Trophoblast cell (in vitro differentiated cells and primary cell): ENCODE measurements at regions not wholly inside any gene's neighbourhood (a gene's known extent, or its start where the extent isn't known, plus 50 kb on each side); places are given as distances from the start of the nearest gene placed in this dataset.

ENCODE experiments used
- DNase-seq, 2 donors: peaks; one replicate each; pipeline ENCODE4 v3.0.0-alpha.2; 2016
- H2AFZ ChIP-seq: 2 replicates; pipeline ENCODE4 v1.6.1; 2013; ENCODE audit warnings: low read length, moderate library complexity, mild to moderate bottlenecking; ENCODE audit not compliant: insufficient read depth, poor library complexity
- H2AK5ac ChIP-seq: 2 replicates; pipeline ENCODE4 v1.6.1; 2013; ENCODE audit warnings: mild to moderate bottlenecking, low read length
- H2BK120ac ChIP-seq: 2 replicates; pipeline ENCODE4 v1.6.1; 2013; ENCODE audit warnings: low read length, mild to moderate bottlenecking, moderate library complexity; ENCODE audit not compliant: insufficient read depth, poor library complexity
- H2BK12ac ChIP-seq: 2 replicates; pipeline ENCODE4 v1.6.1; 2013; ENCODE audit warnings: mild to moderate bottlenecking, low read length, moderate library complexity
- H2BK5ac ChIP-seq: 2 replicates; pipeline ENCODE4 v1.6.1; 2013; ENCODE audit warnings: low read length, low read depth, moderate library complexity, mild to moderate bottlenecking; ENCODE audit not compliant: poor library complexity
- H3K14ac ChIP-seq: 2 replicates; pipeline ENCODE4 v1.6.1; 2013; ENCODE audit warnings: mild to moderate bottlenecking, low read length
- H3K18ac ChIP-seq: 2 replicates; pipeline ENCODE4 v1.6.1; 2013; ENCODE audit warnings: mild to moderate bottlenecking, low read length
- H3K23ac ChIP-seq: 2 replicates; pipeline ENCODE4 v1.6.1; 2013; ENCODE audit warnings: low read length
- H3K27ac ChIP-seq: 2 replicates; pipeline ENCODE4 v1.5.1; 2013; ENCODE audit warnings: low read depth, mild to moderate bottlenecking, inconsistent platforms, low read length, moderate library complexity
- H3K27me3 ChIP-seq: 2 replicates; pipeline ENCODE4 v1.6.1; 2013; ENCODE audit warnings: inconsistent platforms, mild to moderate bottlenecking, low read length, moderate library complexity; ENCODE audit not compliant: insufficient read depth
- H3K36me3 ChIP-seq, 2 experiments: 1 replicate in 1 of 2; 2 replicates in 1 of 2; pipeline ENCODE4 v1.6.1; 2013; ENCODE audit warnings: low read length in 2 of 2, mild to moderate bottlenecking in 2 of 2, moderate library complexity in 1 of 2; ENCODE audit not compliant: insufficient read depth in 2 of 2, control insufficient read depth in 1 of 2
- H3K4ac ChIP-seq: 2 replicates; pipeline ENCODE4 v1.6.1; 2013; ENCODE audit warnings: low read depth, mild to moderate bottlenecking, low read length, moderate library complexity
- H3K4me1 ChIP-seq, 2 experiments: 1 replicate in 1 of 2; 2 replicates in 1 of 2; pipeline ENCODE4 v1.6.1; 2013; ENCODE audit warnings: low read length in 2 of 2, mild to moderate bottlenecking in 2 of 2, moderate library complexity in 1 of 2; ENCODE audit not compliant: insufficient read depth in 2 of 2, control insufficient read depth in 1 of 2
- H3K4me2 ChIP-seq: 2 replicates; pipeline ENCODE4 v1.6.1; 2013; ENCODE audit warnings: inconsistent platforms, mild to moderate bottlenecking, low read length, moderate library complexity
- H3K4me3 ChIP-seq: 2 replicates; pipeline ENCODE4 v1.5.1; 2013; ENCODE audit warnings: mild to moderate bottlenecking, low read depth, low read length, inconsistent platforms
- H3K79me1 ChIP-seq: one replicate; pipeline ENCODE4 v1.6.1; 2013; ENCODE audit warnings: low read length
- H3K79me2 ChIP-seq: 2 replicates; pipeline ENCODE4 v1.6.1; 2013; ENCODE audit warnings: low read length, mild to moderate bottlenecking; ENCODE audit not compliant: control insufficient read depth, insufficient read depth, poor library complexity
- H3K9ac ChIP-seq: 2 replicates; pipeline ENCODE4 v1.6.1; 2013; ENCODE audit warnings: mild to moderate bottlenecking, low read length
- H3K9me3 ChIP-seq: 2 replicates; pipeline ENCODE4 v1.6.1; 2013; ENCODE audit warnings: low read depth, mild to moderate bottlenecking, control low read depth, inconsistent platforms, low read length; ENCODE audit not compliant: insufficient read depth
- H4K12ac ChIP-seq: 2 replicates; pipeline ENCODE4 v1.6.1; 2013; ENCODE audit warnings: low read depth, mild to moderate bottlenecking, low read length, moderate library complexity
- H4K8ac ChIP-seq: 2 replicates; pipeline ENCODE4 v1.6.1; 2013; ENCODE audit warnings: low read depth, mild to moderate bottlenecking, low read length, moderate library complexity
- H4K91ac ChIP-seq: one replicate; pipeline ENCODE4 v1.6.1; 2013; ENCODE audit warnings: low read depth, mild to moderate bottlenecking, low read length, moderate library complexity
- WGBS: extraction: QIAGEN DNeasy Blood & Tissue Kit; methylation state at CpG from one replicate; pipeline ENCODE4 v1.1.7; 2013; ENCODE audit warnings: missing lambda C conversion rate; ENCODE audit not compliant: insufficient read length, insufficient coverage; ENCODE audit errors: extremely low coverage; 5-methylcytosine and 5-hydroxymethylcytosine counted together

DNA sequence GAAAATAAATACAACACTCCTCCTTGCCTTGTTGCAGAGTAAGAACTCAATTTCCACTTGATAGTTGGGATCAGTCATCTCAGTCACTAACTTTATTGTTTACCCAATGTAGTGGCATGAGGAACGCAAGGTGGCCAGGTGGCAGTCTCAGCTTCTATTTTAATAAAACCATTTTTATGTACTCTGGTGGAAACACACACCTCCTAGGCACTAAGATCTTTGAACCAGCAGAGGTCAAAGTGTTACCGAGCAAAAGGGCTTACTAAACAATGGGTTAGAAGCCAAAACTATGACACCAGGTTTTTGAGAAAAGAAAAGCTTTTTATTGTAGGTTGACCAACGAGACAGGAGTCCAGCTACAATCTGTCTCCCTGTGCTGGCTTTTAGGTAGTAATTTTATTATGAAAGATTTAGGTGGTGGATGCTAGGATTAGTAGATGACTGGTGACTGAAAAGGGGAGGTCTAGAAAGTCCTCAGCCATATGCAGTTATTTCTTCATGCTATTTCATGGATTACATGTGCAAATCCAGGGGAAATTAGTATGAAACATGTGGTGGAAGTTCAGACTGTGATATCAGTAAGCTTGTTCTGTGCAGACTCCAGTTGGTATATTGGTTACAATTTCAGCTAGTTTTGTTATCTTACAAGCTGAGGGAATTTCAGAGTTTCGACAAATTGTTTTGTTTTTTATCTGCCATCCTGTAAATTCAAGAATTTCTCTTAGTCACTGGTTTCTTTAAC, 122.3 kb downstream of the PCTP start:
- no peak overlapping the region for H3K4me2 ChIP-seq
- no peak for DNase-seq
- no peaks in the 10 kb centered on the region for H3K4me1 ChIP-seq
- H3K27me3 ChIP-seq: no peaks in the 10 kb centered on the region
- no peak overlapping the region for H2BK120ac ChIP-seq
- H2BK12ac ChIP-seq: no peak overlapping the region
- H3K9ac ChIP-seq: no peak overlapping the region
- H2AK5ac ChIP-seq: no peak overlapping the region
- H4K8ac ChIP-seq: no peak overlapping the region
- no peak overlapping the region for H3K4ac ChIP-seq
- H4K12ac ChIP-seq: no peak overlapping the region
- H3K23ac ChIP-seq: no peak overlapping the region
- H3K79me2 ChIP-seq: no peaks in the 10 kb centered on the region
- no peaks in the 10 kb centered on the region for H3K79me1 ChIP-seq
- no peak overlapping the region for H2BK5ac ChIP-seq
- H3K18ac ChIP-seq: no peak overlapping the region
- no peak overlapping the region for H3K27ac ChIP-seq
- no peak overlapping the region for H3K4me3 ChIP-seq
- H2AFZ ChIP-seq: no peak overlapping the region
- no peaks in the 10 kb centered on the region for H3K36me3 ChIP-seq
- H3K14ac ChIP-seq: no peak overlapping the region
- no peak overlapping the region for H4K91ac ChIP-seq
- no CpG with 5 or more reads among the region's 4 CpGs for WGBS
- H3K9me3 ChIP-seq: peaks cover 2% of the 10 kb centered on the region

DNA sequence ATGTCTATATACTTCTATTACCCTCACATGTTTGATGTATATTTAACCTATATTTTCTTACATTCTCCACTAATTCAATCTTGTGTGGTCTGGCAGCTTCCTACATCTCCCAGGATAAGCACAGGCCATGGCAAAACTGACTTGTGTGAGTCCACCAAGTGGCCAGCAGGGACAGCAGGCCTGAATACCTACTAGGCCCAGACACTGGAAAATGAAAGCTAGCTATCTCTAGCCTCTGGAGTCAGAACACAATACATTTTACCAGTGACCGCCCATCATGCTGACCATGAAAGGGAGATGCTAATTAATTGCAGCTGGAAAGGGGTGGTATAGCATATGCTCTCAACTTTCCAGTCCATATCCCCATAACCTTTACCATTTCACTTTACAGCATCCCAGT, 132.3 kb downstream of the PCTP start:
- no peak overlapping the region for H3K4me2 ChIP-seq
- no peak overlapping the region for H3K18ac ChIP-seq
- no peak overlapping the region for H4K8ac ChIP-seq
- no peak overlapping the region for H3K27ac ChIP-seq
- no peak overlapping the region for H3K4me3 ChIP-seq
- no peaks in the 10 kb centered on the region for H3K36me3 ChIP-seq
- no peak overlapping the region for H2AK5ac ChIP-seq
- no peak overlapping the region for H2BK120ac ChIP-seq
- H3K9me3 ChIP-seq: no peaks in the 10 kb centered on the region
- no peaks in the 10 kb centered on the region for H3K79me1 ChIP-seq
- no peak overlapping the region for H4K12ac ChIP-seq
- H3K27me3 ChIP-seq: no peaks in the 10 kb centered on the region
- no peak overlapping the region for H3K23ac ChIP-seq
- H3K4me1 ChIP-seq: no peaks in the 10 kb centered on the region
- no peak overlapping the region for H2BK5ac ChIP-seq
- H2BK12ac ChIP-seq: no peak overlapping the region
- H3K14ac ChIP-seq: no peak overlapping the region
- no peak for DNase-seq
- H3K4ac ChIP-seq: no peak overlapping the region
- WGBS: no CpG with 5 or more reads among the region's 1 CpG
- no peak overlapping the region for H3K9ac ChIP-seq
- H2AFZ ChIP-seq: no peak overlapping the region
- H4K91ac ChIP-seq: no peak overlapping the region
- no peaks in the 10 kb centered on the region for H3K79me2 ChIP-seq

DNA sequence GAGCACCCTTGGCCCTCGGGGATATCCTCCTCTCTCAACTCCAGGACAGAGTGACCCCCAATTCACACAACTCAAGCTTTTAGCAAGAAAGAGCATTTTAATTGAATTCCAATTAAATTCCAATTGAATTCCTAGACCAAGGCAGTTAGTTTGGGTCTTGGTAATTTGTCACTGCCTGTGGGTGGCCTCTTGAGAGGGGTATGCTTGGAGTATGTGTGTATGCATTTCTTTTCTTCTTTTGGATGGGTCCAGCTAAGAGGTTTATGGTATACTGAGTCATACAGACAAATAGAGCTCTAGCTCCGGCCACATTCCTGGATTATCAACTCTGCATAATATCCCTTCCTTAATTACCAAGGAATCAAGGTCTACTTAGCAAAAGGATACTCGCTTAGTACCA, 136.7 kb downstream of the PCTP start:
- no peak overlapping the region for H3K23ac ChIP-seq
- no peaks in the 10 kb centered on the region for H3K79me1 ChIP-seq
- H4K8ac ChIP-seq: no peak overlapping the region
- H2AFZ ChIP-seq: no peak overlapping the region
- H2AK5ac ChIP-seq: no peak overlapping the region
- no CpG with 5 or more reads among the region's 3 CpGs for WGBS
- no peak overlapping the region for H3K4me3 ChIP-seq
- H3K18ac ChIP-seq: no peak overlapping the region
- H2BK5ac ChIP-seq: no peak overlapping the region
- peaks cover 2% of the 10 kb centered on the region for H3K9me3 ChIP-seq
- no peak for DNase-seq
- no peaks in the 10 kb centered on the region for H3K27me3 ChIP-seq
- no peak overlapping the region for H3K9ac ChIP-seq
- no peak overlapping the region for H3K4ac ChIP-seq
- no peak overlapping the region for H2BK12ac ChIP-seq
- no peaks in the 10 kb centered on the region for H3K36me3 ChIP-seq
- no peak overlapping the region for H3K4me2 ChIP-seq
- H2BK120ac ChIP-seq: no peak overlapping the region
- H3K79me2 ChIP-seq: no peaks in the 10 kb centered on the region
- no peak overlapping the region for H3K27ac ChIP-seq
- no peak overlapping the region for H3K14ac ChIP-seq
- no peak overlapping the region for H4K12ac ChIP-seq
- no peak overlapping the region for H4K91ac ChIP-seq
- no peaks in the 10 kb centered on the region for H3K4me1 ChIP-seq

DNA sequence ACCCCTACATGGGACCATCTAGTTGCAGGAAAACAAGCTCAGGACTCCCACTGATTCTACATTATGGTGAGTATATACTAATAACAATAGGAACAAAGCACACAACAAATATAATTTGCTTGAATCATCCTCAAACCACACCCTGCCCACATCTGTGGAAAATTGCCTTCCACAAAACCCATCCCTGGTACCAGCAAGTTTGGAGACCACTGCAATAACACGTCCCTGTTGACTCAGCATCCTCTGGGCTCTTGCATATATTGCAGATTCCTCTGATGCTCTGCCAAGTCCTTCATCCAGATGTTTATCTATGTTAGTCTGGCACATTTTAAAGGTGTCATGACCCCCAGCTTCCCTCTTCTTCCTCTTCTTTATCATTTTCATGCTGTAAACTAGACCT, 138.4 kb downstream of the PCTP start:
- Histone ChIP-seq H2BK5ac (no peak overlapping the region), H3K4ac (no peak overlapping the region), H2AK5ac (no peak overlapping the region)

More for the DNA sequence above, 138.4 kb downstream of the PCTP start:
- Histone ChIP-seq H3K27me3 (no peaks in the 10 kb centered on the region), H4K8ac (no peak overlapping the region), H3K9me3 (peaks cover 2% of the 10 kb centered on the region), H3K4me3 (no peak overlapping the region), H3K36me3 (no peaks in the 10 kb centered on the region), H3K9ac (no peak overlapping the region), H3K27ac (no peak overlapping the region), H2BK120ac (no peak overlapping the region), H3K79me1 (no peaks in the 10 kb centered on the region), H4K12ac (no peak overlapping the region), H2AFZ (no peak overlapping the region), H4K91ac (no peak overlapping the region), H3K79me2 (no peaks in the 10 kb centered on the region), H3K14ac (no peak overlapping the region), H3K23ac (no peak overlapping the region), H3K18ac (no peak overlapping the region), H2BK12ac (no peak overlapping the region), H3K4me1 (no peaks in the 10 kb centered on the region), H3K4me2 (no peak overlapping the region)
- DNase-seq: no peak
- no CpG with 5 or more reads among the region's 1 CpG for WGBS
